Left ventricle myocardium inferior (tissue), 1 donor: ENCODE measurements at regions not wholly inside any gene's neighbourhood (a gene's known extent, or its start where the extent isn't known, plus 50 kb on each side); places are given as distances from the start of the nearest gene placed in this dataset.
A peak's percentile ranks its signal among the peaks of the same experiment; 100 is the strongest.
"Not testable (repeated sequence)": the region's sequence is repeated elsewhere in the genome, so short reads cannot be mapped to it uniquely, and the experiment has no call there.

Source experiments
- DNase-seq: peaks from one replicate; pipeline ENCODE4 v3.0.0-alpha.2; 2020
- H3K27ac ChIP-seq: fragments of 200-600 bp; replicated peaks from 2 replicates; pipeline ENCODE4 v1.8.0; 2021
- H3K27me3 ChIP-seq: fragments of 200-600 bp; 2 replicates; pipeline ENCODE4 v1.8.0; 2021; ENCODE audit warnings: low read depth
- H3K36me3 ChIP-seq: fragments of 200-600 bp; 2 replicates; pipeline ENCODE4 v1.8.0; 2021
- H3K4me1 ChIP-seq: fragments of 200-600 bp; 2 replicates; pipeline ENCODE4 v1.8.0; 2021
- H3K4me3 ChIP-seq: fragments of 200-600 bp; 2 replicates; pipeline ENCODE4 v1.8.0; 2021; ENCODE audit warnings: mild to moderate bottlenecking, moderate library complexity
- H3K9me3 ChIP-seq: fragments of 200-600 bp; replicated peaks from 2 replicates; pipeline ENCODE4 v1.8.0; 2021
- intact Hi-C: fragments of 100-400 bp; cut with micrococcal nuclease; formaldehyde crosslinking; loops from one replicate; pipeline ENCODE4 v1.11.0; 2022
- TF ChIP-seq, protein P1 (sequence below): fragments of 200-600 bp; IDR thresholded peaks from 2 replicates; pipeline ENCODE4 v1.8.0; 2021; ENCODE audit warnings: antibody characterized with exemption, mild to moderate bottlenecking, borderline replicate concordance
- donor health status: DM: no; HTN: yes; CAD: no; lungs with severe emphysema.

DNA sequence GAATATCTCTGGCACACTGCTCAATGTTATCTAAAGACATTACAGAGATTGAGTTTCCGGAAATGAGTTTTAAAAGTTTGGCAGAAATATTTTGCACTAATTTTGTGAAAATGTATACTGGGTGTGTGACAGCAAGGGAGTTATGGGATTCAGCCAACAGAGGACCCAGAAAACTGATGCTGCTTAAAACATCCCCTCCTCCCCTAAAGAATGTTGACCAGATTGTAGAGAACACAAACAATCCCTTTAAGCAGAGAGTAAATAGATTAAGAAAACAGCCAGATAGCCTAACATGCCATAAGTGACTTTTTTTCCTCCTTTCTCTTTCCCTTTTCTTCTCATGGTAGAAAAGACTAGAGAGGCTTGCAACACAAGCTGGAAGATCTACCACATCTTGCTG, 928.0 kb upstream of the ALCAM start:
- no peak for DNase-seq
- H3K4me3 ChIP-seq: no peak overlapping the region
- H3K4me1 ChIP-seq: no peaks in the 10 kb centered on the region
- H3K27me3 ChIP-seq: no peaks in the 10 kb centered on the region
- no peaks in the 10 kb centered on the region for H3K9me3 ChIP-seq
- peak overlapping the region; percentile 34 for H3K27ac ChIP-seq
- intact Hi-C loops: no loop called here
- H3K36me3 ChIP-seq: no peaks in the 10 kb centered on the region
- TF ChIP-seq, protein P1, sequence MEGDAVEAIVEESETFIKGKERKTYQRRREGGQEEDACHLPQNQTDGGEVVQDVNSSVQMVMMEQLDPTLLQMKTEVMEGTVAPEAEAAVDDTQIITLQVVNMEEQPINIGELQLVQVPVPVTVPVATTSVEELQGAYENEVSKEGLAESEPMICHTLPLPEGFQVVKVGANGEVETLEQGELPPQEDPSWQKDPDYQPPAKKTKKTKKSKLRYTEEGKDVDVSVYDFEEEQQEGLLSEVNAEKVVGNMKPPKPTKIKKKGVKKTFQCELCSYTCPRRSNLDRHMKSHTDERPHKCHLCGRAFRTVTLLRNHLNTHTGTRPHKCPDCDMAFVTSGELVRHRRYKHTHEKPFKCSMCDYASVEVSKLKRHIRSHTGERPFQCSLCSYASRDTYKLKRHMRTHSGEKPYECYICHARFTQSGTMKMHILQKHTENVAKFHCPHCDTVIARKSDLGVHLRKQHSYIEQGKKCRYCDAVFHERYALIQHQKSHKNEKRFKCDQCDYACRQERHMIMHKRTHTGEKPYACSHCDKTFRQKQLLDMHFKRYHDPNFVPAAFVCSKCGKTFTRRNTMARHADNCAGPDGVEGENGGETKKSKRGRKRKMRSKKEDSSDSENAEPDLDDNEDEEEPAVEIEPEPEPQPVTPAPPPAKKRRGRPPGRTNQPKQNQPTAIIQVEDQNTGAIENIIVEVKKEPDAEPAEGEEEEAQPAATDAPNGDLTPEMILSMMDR: no peak

DNA sequence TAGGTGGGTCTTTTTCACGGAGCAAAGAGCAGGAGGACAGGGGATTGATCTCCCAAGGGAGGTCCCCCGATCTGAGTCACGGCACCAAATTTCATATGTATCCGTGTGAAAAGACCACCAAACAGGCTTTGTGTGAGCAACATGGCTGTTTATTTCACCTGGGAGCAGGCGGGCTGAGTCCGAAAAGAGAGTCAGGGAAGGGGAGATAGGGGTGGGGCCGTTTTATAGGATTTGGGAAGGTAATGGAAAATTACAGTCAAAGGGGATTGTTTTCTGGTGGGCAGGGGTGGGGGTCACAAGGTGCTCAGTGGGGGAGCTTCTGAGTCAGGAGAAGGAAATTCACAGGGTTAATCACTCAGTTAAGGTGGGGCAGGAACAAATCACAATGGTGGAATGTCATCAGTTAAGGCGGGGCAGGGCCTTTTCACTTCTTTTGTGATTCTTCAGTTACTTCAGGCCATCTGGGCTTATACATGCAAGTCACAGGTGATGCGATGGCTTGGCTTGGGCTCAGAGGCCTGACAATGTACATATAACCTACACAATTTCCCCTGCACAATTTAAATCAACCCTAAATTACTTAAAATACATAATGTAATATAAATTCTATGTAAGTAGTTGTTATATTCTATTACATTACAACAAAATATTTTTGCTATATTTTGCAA, 921.3 kb upstream of the ALCAM start:
- H3K9me3 ChIP-seq, intact Hi-C loops, H3K36me3 ChIP-seq, DNase-seq, H3K27ac ChIP-seq, H3K27me3 ChIP-seq, H3K4me3 ChIP-seq, H3K4me1 ChIP-seq: not testable (repeated sequence)

DNA sequence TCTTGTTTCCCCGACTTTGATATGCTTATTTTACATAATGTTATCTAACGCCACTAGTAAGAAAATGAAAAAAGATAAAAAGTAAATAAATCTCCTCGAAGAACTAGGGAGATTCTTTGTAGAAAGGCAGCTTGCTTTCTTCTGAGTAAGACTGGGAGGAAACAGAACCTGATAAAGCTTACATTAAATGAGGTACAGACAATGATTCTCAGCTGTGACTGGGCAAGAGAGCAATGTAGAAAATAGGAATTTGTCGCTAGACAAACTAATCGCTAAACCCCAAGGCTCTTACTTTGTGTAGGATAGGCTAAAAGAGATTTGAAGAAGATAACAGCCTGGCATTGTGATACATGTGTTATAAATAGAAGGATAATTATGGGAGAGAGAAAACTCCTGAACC, 919.0 kb upstream of the ALCAM start:
- no peaks in the 10 kb centered on the region for H3K9me3 ChIP-seq
- no peaks in the 10 kb centered on the region for H3K27me3 ChIP-seq
- TF ChIP-seq, protein P1: no peak
- intact Hi-C loops: no loop called here
- no peaks in the 10 kb centered on the region for H3K36me3 ChIP-seq
- H3K4me3 ChIP-seq: no peak overlapping the region
- DNase-seq: no peak
- H3K27ac ChIP-seq: no peak overlapping the region
- H3K4me1 ChIP-seq: no peaks in the 10 kb centered on the region

DNA sequence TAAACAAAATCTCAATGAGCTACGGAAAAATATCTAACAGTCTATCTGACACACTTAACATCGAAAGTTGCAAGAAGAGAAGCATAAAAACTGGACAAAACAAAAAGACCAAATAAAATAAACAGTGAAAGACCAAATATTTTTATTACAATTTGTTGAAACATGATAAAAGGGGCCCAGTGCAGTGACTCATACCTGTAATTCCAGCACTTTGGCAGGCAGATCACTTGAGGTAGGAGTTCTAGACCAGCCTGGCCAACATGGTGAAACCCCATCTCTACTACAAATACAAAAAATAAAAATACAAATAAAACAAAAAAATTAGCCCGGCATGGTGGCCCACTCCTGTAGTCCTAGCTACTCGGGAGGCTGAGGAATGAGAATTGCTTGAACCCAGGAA, 914.0 kb upstream of the ALCAM start:
- intact Hi-C loops: no loop called here
- Histone ChIP-seq H3K36me3 (no peaks in the 10 kb centered on the region), H3K4me1 (no peaks in the 10 kb centered on the region), H3K27ac (no peak overlapping the region), H3K4me3 (no peak overlapping the region), H3K27me3 (no peaks in the 10 kb centered on the region), H3K9me3 (no peaks in the 10 kb centered on the region)
- TF ChIP-seq, protein P1: no peak
- DNase-seq: no peak

DNA sequence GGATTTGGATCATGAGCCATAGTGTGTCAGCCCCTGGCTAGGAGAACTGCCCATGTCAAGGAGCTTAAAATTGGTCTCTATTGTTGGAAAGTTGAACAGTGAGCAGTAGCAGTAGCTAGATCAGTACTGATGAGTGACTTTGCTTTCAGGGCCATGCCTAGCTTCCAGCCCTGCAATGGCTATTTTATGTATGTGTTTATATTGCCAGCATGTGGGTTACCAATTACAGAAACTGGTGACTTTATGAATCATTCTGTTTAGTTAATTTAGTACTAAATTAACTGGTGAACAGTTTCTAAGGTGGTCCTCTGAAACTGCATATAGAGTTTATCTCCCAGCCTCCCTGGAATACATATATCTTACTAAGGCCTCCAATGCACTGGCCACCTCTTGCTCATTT, 908.1 kb upstream of the ALCAM start:
- Histone ChIP-seq H3K4me1 (peaks cover 17% of the 10 kb centered on the region), H3K36me3 (no peaks in the 10 kb centered on the region), H3K4me3 (no peak overlapping the region), H3K27ac (no peak overlapping the region), H3K9me3 (no peaks in the 10 kb centered on the region), H3K27me3 (no peaks in the 10 kb centered on the region)
- TF ChIP-seq, protein P1: no peak
- intact Hi-C loops: no loop called here
- DNase-seq: no peak

DNA sequence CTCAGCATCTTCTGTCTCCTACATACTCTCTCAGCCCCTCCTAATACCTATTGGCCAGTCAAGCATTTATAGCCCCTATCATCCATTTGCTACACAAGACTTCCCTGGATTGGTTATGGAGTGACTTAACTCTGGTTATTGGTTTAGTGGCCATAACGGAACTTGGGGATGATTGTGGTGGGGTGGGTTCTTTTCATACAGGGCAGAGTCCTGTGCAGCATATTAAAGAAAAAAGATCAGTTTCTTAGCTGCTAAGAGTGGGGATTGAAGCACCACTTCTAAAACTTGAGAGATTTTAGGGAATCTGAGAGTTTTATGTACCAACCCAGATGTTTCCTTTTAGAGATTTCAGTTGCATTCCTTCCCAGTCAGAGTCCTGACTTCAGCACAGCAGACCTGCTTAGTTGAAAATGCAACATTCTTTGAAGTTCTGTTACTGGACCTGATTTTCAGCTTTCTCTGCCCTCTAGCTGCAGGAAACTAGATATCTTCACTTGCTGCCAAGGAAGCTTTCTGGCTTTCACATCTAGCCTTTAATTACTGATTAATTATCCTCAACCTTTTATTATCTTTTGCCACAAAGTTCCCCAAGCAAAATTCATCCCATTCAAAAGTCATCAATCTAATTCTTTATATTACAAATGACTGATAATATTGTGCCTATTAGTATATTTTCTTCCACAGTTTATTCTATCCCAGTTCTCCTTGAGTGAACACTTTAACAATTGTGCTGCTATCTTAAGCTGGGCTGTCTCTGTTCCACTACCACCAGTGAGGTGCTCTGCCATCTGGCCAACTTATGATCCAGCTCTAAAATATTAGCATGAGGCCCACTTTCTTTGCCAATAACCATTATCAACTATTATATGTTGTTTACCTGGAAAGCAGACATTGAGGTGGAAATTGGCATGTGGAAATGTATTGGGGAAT, 906.0 kb upstream of the ALCAM start:
- H3K27ac ChIP-seq: peak overlapping the region; percentile 21
- peaks cover 17% of the 10 kb centered on the region for H3K4me1 ChIP-seq
- DNase-seq: no peak
- H3K27me3 ChIP-seq: no peaks in the 10 kb centered on the region
- TF ChIP-seq, protein P1: peak; percentile 30
- intact Hi-C loops: no loop called here
- no peaks in the 10 kb centered on the region for H3K36me3 ChIP-seq
- H3K4me3 ChIP-seq: no peak overlapping the region
- peaks cover 20% of the 10 kb centered on the region for H3K9me3 ChIP-seq
